Lower lobe of right lung (tissue), 2 donors: ENCODE measurements at regions not wholly inside any gene's neighbourhood (a gene's known extent, or its start where the extent isn't known, plus 50 kb on each side); places are given as distances from the start of the nearest gene placed in this dataset.

ENCODE experiments used
- ATAC-seq, 2 donors: fragments of 200-7000 bp; cut with Tn5 transposase; one replicate each; pipeline ENCODE4 v1.9.1; 2020 to 2022; ENCODE audit warnings: mild to moderate bottlenecking in 2 of 2, moderate library complexity in 2 of 2
- DNase-seq: peaks from one replicate; pipeline ENCODE4 v3.0.0-alpha.2; 2020
- H3K27ac ChIP-seq: fragments of 200-600 bp; one replicate; pipeline ENCODE4 v1.8.0; 2022
- H3K27me3 ChIP-seq: fragments of 200-600 bp; one replicate; pipeline ENCODE4 v1.8.0; 2022; ENCODE audit warnings: low read depth
- H3K36me3 ChIP-seq: fragments of 200-600 bp; one replicate; pipeline ENCODE4 v1.8.0; 2022; ENCODE audit warnings: mild to moderate bottlenecking
- H3K4me1 ChIP-seq: fragments of 200-600 bp; one replicate; pipeline ENCODE4 v1.8.0; 2022
- H3K4me3 ChIP-seq: fragments of 200-600 bp; one replicate; pipeline ENCODE4 v1.8.0; 2022; ENCODE audit warnings: mild to moderate bottlenecking
- H3K9me3 ChIP-seq: fragments of 200-600 bp; one replicate; pipeline ENCODE4 v1.8.0; 2022
- CTCF ChIP-seq: fragments of 200-600 bp; IDR thresholded peaks from one replicate; pipeline ENCODE4 v1.8.0; 2022; ENCODE audit warnings: antibody characterized with exemption, mild to moderate bottlenecking
- intact Hi-C: fragments of 100-400 bp; cut with DNase I; formaldehyde crosslinking; loops from one replicate; pipeline ENCODE4 v1.11.0; 2022
- donor health status: DM: no; HTN: yes; CAD: no; lungs with severe emphysema.

- H3K27me3 ChIP-seq, result no peaks in the 10 kb centered on the region
- intact Hi-C loops, result no loop called here
- no peaks in the 10 kb centered on the region for H3K36me3 ChIP-seq
- no peak for ATAC-seq
- H3K9me3 ChIP-seq, result no peaks in the 10 kb centered on the region
- TF ChIP-seq CTCF, result no peak
- DNase-seq, result no peak
- peaks cover 10% of the 10 kb centered on the region for H3K4me1 ChIP-seq
- H3K27ac ChIP-seq, result no peak overlapping the region
- H3K4me3 ChIP-seq, result no peak overlapping the region
Observed at GRCh38 chr15:66876731-66877476, 174.9 kb downstream of the SMAD6 start.

- TF ChIP-seq CTCF, result no peak
- Histone ChIP-seq H3K27ac (no peak overlapping the region), H3K9me3 (no peaks in the 10 kb centered on the region), H3K36me3 (no peaks in the 10 kb centered on the region), H3K4me1 (peaks cover 18% of the 10 kb centered on the region), H3K27me3 (no peaks in the 10 kb centered on the region), H3K4me3 (no peak overlapping the region)
- no peak for DNase-seq
- intact Hi-C loops, result no loop called here
- ATAC-seq, result no peak
Observed at GRCh38 chr15:66877477-66878271, 175.6 kb downstream of the SMAD6 start.

GRCh38 chr15:66878761-66879160 is 176.7 kb downstream of the SMAD6 start:
- peaks cover 26% of the 10 kb centered on the region for H3K4me1 ChIP-seq
- H3K27me3 ChIP-seq, result no peaks in the 10 kb centered on the region
- no peak for DNase-seq
- H3K27ac ChIP-seq, result no peak overlapping the region
- no peak overlapping the region for H3K4me3 ChIP-seq
- peak in 1 of 2 donors; percentile 45 for ATAC-seq
- no peak for TF ChIP-seq CTCF
- no peaks in the 10 kb centered on the region for H3K9me3 ChIP-seq
- intact Hi-C loops, result no loop called here
- H3K36me3 ChIP-seq, result no peaks in the 10 kb centered on the region

- H3K27ac ChIP-seq, result no peak overlapping the region
- no peak for TF ChIP-seq CTCF
- ATAC-seq (no peak), DNase-seq (no peak)
- peaks cover 31% of the 10 kb centered on the region for H3K4me1 ChIP-seq
- H3K27me3 ChIP-seq, result no peaks in the 10 kb centered on the region
- intact Hi-C loops, result no loop called here
- no peaks in the 10 kb centered on the region for H3K36me3 ChIP-seq
- no peak overlapping the region for H3K4me3 ChIP-seq
- H3K9me3 ChIP-seq, result no peaks in the 10 kb centered on the region
Observed at GRCh38 chr15:66879531-66880368, 177.7 kb downstream of the SMAD6 start.

- no peaks in the 10 kb centered on the region for H3K27me3 ChIP-seq
- H3K4me3 ChIP-seq, result no peak overlapping the region
- no peak overlapping the region for H3K27ac ChIP-seq
- DNase-seq (no peak), ATAC-seq (no peak)
- H3K36me3 ChIP-seq, result no peaks in the 10 kb centered on the region
- intact Hi-C loops, result no loop called here
- peaks cover 31% of the 10 kb centered on the region for H3K4me1 ChIP-seq
- no peak for TF ChIP-seq CTCF
- H3K9me3 ChIP-seq, result no peaks in the 10 kb centered on the region
Observed at GRCh38 chr15:66880380-66881155, 178.5 kb downstream of the SMAD6 start.
